Right lobe of liver (tissue), 4 donors: ENCODE measurements at regions not wholly inside any gene's neighbourhood (a gene's known extent, or its start where the extent isn't known, plus 50 kb on each side); places are given as distances from the start of the nearest gene placed in this dataset.

Source experiments
- CTCF ChIP-seq, 4 donors: fragments of 200-600 bp in 3 of 4; fragments of 450-650 bp in 1 of 4; IDR thresholded peaks; one replicate each; pipeline versions ENCODE4 v1.5.1 to v1.8.0; 2016 to 2022; ENCODE audit warnings: antibody characterized with exemption in 4 of 4, mild to moderate bottlenecking in 2 of 4
- POLR2A ChIP-seq: fragments of 450-650 bp; IDR thresholded peaks from one replicate; pipeline ENCODE4 v1.6.1; 2017; ENCODE audit warnings: antibody characterized with exemption, mild to moderate bottlenecking
- donor health status: DM: no; HTN: no; CAD: no.
- donor health status: DM: no; HTN: no; CAD: no.
- donor health status: DM: no; HTN: yes; CAD: no.

- no peak for TF ChIP-seq CTCF (IDR thresholded peaks at IDR 0.05)
- TF ChIP-seq POLR2A, result no peak
These were observed 527.8 kb downstream of the MIAT start for GRCh38 chr22:27185099-27185709.
